ENCODE measurements at regions not wholly inside any gene's neighbourhood (a gene's known extent, or its start where the extent isn't known, plus 50 kb on each side); places are given as distances from the start of the nearest gene placed in this dataset.

DNA sequence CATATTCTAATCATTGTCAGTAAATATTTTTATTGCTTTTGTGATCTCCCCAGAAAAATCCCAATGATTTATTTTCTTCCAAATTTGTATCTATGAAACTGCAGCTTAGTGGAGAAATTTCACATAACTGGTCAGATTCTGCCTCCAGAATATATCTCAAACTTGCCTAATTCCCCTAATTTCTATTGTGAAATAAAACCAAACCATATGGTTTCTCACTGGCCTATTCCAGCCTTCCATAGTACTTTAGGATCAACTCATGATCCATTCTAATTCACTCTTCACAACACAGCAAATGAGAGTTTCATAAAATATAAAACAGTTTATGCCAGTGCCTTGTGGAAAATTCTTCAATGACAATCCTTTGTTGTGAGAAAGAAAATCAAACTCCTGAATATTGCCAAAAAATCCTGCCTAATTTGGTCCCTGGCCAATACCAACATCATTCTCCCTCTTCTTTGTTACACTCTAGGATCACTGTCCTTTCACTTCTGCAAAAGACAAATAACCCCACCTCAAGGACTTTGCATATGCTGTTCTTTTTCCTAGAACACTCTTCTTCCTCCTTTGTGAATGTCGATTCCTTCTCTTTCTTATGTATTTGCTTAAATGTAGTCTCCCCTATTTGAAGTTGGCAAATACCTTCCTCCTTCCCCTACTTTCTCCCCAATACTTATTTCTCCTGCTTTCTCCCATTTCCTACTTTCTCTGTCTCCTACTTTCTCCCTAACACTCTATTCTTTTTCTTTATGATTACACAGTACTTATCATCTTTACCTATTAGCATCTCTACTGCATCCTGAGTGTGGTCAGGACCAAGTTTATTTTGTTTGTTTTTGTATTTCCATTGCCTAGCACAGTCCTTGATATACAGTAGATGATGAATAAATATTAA is 587.5 kb downstream of the RFPL4B start:
- no peak for TF ChIP-seq POLR2AphosphoS5 (IDR thresholded peaks at IDR 0.05; ENCODE audit: low read depth, low read length)
- TF ChIP-seq, protein P1, sequence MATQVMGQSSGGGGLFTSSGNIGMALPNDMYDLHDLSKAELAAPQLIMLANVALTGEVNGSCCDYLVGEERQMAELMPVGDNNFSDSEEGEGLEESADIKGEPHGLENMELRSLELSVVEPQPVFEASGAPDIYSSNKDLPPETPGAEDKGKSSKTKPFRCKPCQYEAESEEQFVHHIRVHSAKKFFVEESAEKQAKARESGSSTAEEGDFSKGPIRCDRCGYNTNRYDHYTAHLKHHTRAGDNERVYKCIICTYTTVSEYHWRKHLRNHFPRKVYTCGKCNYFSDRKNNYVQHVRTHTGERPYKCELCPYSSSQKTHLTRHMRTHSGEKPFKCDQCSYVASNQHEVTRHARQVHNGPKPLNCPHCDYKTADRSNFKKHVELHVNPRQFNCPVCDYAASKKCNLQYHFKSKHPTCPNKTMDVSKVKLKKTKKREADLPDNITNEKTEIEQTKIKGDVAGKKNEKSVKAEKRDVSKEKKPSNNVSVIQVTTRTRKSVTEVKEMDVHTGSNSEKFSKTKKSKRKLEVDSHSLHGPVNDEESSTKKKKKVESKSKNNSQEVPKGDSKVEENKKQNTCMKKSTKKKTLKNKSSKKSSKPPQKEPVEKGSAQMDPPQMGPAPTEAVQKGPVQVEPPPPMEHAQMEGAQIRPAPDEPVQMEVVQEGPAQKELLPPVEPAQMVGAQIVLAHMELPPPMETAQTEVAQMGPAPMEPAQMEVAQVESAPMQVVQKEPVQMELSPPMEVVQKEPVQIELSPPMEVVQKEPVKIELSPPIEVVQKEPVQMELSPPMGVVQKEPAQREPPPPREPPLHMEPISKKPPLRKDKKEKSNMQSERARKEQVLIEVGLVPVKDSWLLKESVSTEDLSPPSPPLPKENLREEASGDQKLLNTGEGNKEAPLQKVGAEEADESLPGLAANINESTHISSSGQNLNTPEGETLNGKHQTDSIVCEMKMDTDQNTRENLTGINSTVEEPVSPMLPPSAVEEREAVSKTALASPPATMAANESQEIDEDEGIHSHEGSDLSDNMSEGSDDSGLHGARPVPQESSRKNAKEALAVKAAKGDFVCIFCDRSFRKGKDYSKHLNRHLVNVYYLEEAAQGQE (IDR thresholded peaks at IDR 0.05; ENCODE audit: insufficient read depth in 1 of 2, low read depth in 2 of 2, low read length in 2 of 2), result no peak
- TF ChIP-seq TAF1 (IDR thresholded peaks at IDR 0.05; ENCODE audit: borderline replicate concordance, insufficient read depth, low read length), result no peak
- no peak for TF ChIP-seq FOXP2 (optimal IDR thresholded peaks at IDR 0.05; ENCODE audit: borderline replicate concordance, extremely low read depth, extremely low read length, insufficient read depth)
- TF ChIP-seq SIN3A (IDR thresholded peaks at IDR 0.05; ENCODE audit: borderline replicate concordance, insufficient read depth, low read length), result no peak

DNA sequence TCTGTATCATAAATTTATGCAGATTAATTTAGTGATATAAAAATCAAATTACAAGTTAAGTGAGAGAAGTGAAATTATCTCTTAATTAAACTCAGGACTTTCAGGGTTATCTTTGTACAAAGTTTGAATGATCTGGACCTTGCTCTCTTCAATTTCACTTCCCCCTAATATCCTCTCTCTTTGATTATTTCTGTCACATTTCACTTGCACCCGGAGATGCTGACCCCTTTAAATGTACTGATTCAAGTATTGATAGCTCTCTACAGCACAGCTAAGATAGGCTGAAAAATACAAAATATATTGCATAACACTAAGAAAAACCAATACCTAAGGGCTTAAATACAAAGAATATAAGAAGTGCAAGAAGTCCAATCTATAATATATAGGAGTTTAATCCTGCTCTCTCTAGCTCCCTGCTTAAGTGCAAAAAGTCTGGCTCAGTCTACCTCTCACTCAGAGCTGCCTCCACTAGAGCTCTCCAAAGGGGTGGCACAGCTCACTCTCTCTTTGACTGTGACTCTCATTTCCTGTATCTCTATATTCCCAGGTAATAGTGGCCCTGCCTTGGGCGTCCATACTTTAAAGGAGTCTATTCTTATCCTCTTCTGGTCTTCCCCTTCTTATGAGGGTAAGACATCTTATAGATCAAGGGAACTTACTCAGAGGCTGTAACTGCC is 588.4 kb downstream of the RFPL4B start:
- TF ChIP-seq POLR2AphosphoS5 (IDR thresholded peaks at IDR 0.05; ENCODE audit: low read depth, low read length), result no peak

DNA sequence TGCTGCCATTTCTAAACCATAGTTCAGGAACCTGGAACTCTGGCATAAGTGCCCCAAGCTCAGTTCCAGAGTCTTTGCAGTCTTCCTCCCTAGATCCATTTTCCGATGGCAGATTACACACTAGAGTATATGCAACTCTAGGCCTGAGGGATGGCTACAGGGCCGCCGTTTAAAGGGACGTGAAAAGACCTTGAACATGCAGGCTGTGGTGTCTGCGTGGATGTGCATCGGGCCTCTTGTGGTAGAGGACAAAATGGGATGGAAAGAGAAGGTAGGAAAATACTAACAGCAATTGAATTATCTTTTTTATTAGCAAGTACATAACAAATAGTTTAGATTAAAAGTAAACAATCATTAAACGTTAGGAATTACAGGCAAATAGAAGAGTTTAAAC is 588.9 kb downstream of the RFPL4B start:
- TF ChIP-seq, protein P1 (IDR thresholded peaks at IDR 0.05; ENCODE audit: insufficient read depth in 1 of 2, low read depth in 2 of 2, low read length in 2 of 2), result no peak
- TF ChIP-seq TAF1 (IDR thresholded peaks at IDR 0.05; ENCODE audit: borderline replicate concordance, insufficient read depth, low read length) (no peak), POLR2AphosphoS5 (IDR thresholded peaks at IDR 0.05; ENCODE audit: low read depth, low read length) (no peak), SIN3A (IDR thresholded peaks at IDR 0.05; ENCODE audit: borderline replicate concordance, insufficient read depth, low read length) (no peak), FOXP2 (optimal IDR thresholded peaks at IDR 0.05; ENCODE audit: borderline replicate concordance, extremely low read depth, extremely low read length, insufficient read depth) (no peak)

DNA sequence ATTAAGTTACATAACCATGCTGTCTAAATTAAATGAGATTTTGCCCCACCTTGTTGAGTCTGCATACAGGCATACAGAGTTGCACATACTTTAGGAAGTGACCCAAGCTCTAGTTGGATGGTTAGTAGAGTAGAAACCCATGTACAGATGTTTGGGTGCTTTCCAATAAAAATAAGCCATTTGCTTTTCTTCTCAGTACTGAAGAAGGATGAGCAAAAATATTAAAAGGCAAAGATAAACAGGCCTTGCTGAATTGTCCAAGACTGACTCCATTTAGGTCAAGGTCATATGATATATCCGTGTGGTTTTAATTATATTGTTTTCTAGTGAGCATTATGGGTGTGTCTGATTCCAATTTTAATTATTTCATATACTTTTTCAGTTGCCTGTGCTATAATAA is 589.4 kb downstream of the RFPL4B start:
- TF ChIP-seq TAF1 (IDR thresholded peaks at IDR 0.05; ENCODE audit: borderline replicate concordance, insufficient read depth, low read length), result peak; percentile 25; the same call in 1 of the 2 replicates
- peak; percentile 73; the same call in 1 of the 2 replicates for TF ChIP-seq SIN3A (IDR thresholded peaks at IDR 0.05; ENCODE audit: borderline replicate concordance, insufficient read depth, low read length)
- peak; percentile 57; the same call in 1 of the 2 replicates for TF ChIP-seq POLR2AphosphoS5 (IDR thresholded peaks at IDR 0.05; ENCODE audit: low read depth, low read length)
- TF ChIP-seq, protein P1 (IDR thresholded peaks at IDR 0.05; ENCODE audit: insufficient read depth in 1 of 2, low read depth in 2 of 2, low read length in 2 of 2), result no peak

DNA sequence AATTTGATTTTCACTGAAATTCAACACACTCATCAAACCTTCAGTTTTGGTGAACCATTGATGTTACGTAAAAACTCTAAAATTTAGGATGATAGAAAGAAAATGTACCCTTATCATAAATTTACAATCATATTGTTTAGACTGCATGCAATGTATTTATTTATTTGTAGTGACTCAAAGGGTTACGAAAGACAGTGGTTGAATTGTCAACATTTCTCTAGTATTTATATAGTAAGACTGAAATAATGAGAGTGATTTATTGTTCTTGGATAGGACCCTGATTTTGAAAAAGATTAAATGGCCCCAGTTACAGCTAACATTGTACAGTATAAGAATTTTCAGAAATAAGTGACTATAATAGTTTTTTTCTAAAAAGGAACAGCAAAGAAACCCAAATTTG is 591.5 kb downstream of the RFPL4B start:
- TF ChIP-seq, protein P1 (IDR thresholded peaks at IDR 0.05; ENCODE audit: insufficient read depth in 1 of 2, low read depth in 2 of 2, low read length in 2 of 2), result no peak
- no peak for TF ChIP-seq POLR2AphosphoS5 (IDR thresholded peaks at IDR 0.05; ENCODE audit: low read depth, low read length)
- no peak for TF ChIP-seq TAF1 (IDR thresholded peaks at IDR 0.05; ENCODE audit: borderline replicate concordance, insufficient read depth, low read length)
- TF ChIP-seq SIN3A (IDR thresholded peaks at IDR 0.05; ENCODE audit: borderline replicate concordance, insufficient read depth, low read length), result no peak
- no peak for TF ChIP-seq FOXP2 (optimal IDR thresholded peaks at IDR 0.05; ENCODE audit: borderline replicate concordance, extremely low read depth, extremely low read length, insufficient read depth)
